Ectodermal cell (in vitro differentiated cells): ENCODE measurements at regions not wholly inside any gene's neighbourhood (a gene's known extent, or its start where the extent isn't known, plus 50 kb on each side); places are given as distances from the start of the nearest gene placed in this dataset.

Source experiments
- H3K27ac ChIP-seq: 2 replicates; pipeline ENCODE4 v1.7.0; 2013; ENCODE audit warnings: mild to moderate bottlenecking, low read depth, low read length; ENCODE audit not compliant: insufficient read depth, poor library complexity, severe bottlenecking
- H3K27me3 ChIP-seq: 2 replicates; pipeline ENCODE4 v1.7.0; 2013; ENCODE audit warnings: mild to moderate bottlenecking, low read length; ENCODE audit not compliant: insufficient read depth, control insufficient read depth, poor library complexity, severe bottlenecking
- H3K36me3 ChIP-seq: one replicate; pipeline ENCODE4 v1.7.0; 2013; ENCODE audit warnings: low read length; ENCODE audit not compliant: control insufficient read depth, insufficient read depth
- H3K4me1 ChIP-seq: one replicate; pipeline ENCODE4 v1.7.0; 2013; ENCODE audit warnings: low read length; ENCODE audit not compliant: control insufficient read depth, insufficient read depth
- H3K4me3 ChIP-seq: 2 replicates; pipeline ENCODE4 v1.7.0; 2013; ENCODE audit warnings: low read depth, low read length, control low read depth; ENCODE audit not compliant: insufficient read depth
- H3K9me3 ChIP-seq: 2 replicates; pipeline ENCODE4 v1.7.0; 2013; ENCODE audit warnings: mild to moderate bottlenecking, low read length, moderate library complexity; ENCODE audit not compliant: control insufficient read depth
- WGBS, 2 experiments: methylation state at CpG; one replicate each; pipeline ENCODE4 v1.1.7; 2013; ENCODE audit warnings: missing lambda C conversion rate in 2 of 2; 5-methylcytosine and 5-hydroxymethylcytosine counted together

GRCh38 chr5:89282554-89283510, 399.8 kb upstream of the MEF2C start:
- no peaks in the 10 kb centered on the region for H3K9me3 ChIP-seq
- WGBS, 2 experiments, result 100% methylated on average over 2 to 3 of the region's 3 CpGs
- no peaks in the 10 kb centered on the region for H3K36me3 ChIP-seq
- H3K27ac ChIP-seq, result no peak overlapping the region
- H3K27me3 ChIP-seq, result no peaks in the 10 kb centered on the region
- H3K4me1 ChIP-seq, result no peaks in the 10 kb centered on the region
- no peak overlapping the region for H3K4me3 ChIP-seq

- no peak overlapping the region for H3K27ac ChIP-seq
- H3K4me3 ChIP-seq, result no peak overlapping the region
- WGBS, 2 experiments, result 85 to 97% methylated on average over 2 to 3 of the region's 3 CpGs
- H3K27me3 ChIP-seq, result no peaks in the 10 kb centered on the region
- no peaks in the 10 kb centered on the region for H3K4me1 ChIP-seq
- H3K9me3 ChIP-seq, result no peaks in the 10 kb centered on the region
- no peaks in the 10 kb centered on the region for H3K36me3 ChIP-seq
These were observed 399.0 kb upstream of the MEF2C start for GRCh38 chr5:89281766-89282553.

DNA sequence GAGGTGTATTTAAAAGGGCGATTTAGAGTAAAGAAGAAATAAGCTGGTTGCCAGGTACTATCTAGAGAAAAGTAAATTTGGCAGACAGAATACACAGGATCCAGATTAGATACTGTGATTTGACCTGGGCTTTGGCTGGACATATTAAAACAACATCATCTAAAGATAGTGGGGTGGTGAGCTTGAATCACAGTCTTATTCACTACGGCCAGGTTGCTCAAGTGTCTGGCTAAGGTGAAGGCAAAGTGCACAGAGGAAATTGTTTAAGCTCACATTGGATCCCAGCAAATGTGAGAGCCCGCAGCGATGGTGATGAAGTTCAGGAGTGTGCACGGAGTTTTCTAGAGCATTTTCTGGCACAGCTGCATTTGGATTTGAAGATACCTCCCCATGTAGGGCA, 398.2 kb upstream of the MEF2C start:
- no peaks in the 10 kb centered on the region for H3K27me3 ChIP-seq
- H3K9me3 ChIP-seq, result no peaks in the 10 kb centered on the region
- H3K27ac ChIP-seq, result no peak overlapping the region
- WGBS, 2 experiments, result 94 to 97% methylated on average over 5 of the region's 5 CpGs
- H3K4me1 ChIP-seq, result no peaks in the 10 kb centered on the region
- H3K36me3 ChIP-seq, result no peaks in the 10 kb centered on the region
- H3K4me3 ChIP-seq, result no peak overlapping the region

- no peaks in the 10 kb centered on the region for H3K36me3 ChIP-seq
- H3K4me3 ChIP-seq, result no peak overlapping the region
- no peaks in the 10 kb centered on the region for H3K27me3 ChIP-seq
- H3K27ac ChIP-seq, result no peak overlapping the region
- H3K4me1 ChIP-seq, result no peaks in the 10 kb centered on the region
- no peaks in the 10 kb centered on the region for H3K9me3 ChIP-seq
- WGBS, 2 experiments, result 76 to 100% methylated on average over 1 to 2 of the region's 2 CpGs
These were observed 397.4 kb upstream of the MEF2C start for GRCh38 chr5:89280103-89281037.

DNA sequence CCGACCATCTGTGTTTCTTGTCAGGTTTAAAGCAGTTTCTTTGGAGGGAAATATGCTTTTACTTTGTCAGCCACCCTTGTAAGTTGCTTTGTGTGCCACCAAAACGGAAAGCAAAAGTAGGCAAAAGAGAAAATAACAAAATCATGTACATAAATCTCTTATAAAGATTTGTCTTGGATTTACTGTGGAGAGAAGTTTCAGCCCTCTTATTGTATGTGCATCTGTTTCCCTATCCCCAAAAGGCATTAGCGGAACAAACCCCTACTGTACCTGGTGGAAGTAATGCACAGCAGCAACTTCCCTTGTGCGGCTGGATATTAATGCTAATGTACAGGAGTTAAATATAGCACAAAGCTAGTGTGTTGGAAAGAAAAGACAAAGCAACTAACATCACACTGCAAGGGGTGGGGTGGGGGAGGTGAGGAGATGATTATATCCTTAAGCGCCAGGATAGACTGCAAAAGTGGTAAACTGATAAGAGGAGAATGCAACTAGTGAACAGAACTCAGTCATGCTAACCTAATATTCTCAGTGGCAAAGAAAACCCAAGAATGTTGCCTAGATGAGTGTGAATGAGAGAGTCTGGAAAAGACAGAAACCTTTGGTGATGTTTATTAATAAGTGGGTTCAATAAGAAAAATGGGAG, 396.5 kb upstream of the MEF2C start:
- H3K27ac ChIP-seq, result no peak overlapping the region
- 89 to 94% methylated on average over 4 to 5 of the region's 5 CpGs for WGBS, 2 experiments

DNA sequence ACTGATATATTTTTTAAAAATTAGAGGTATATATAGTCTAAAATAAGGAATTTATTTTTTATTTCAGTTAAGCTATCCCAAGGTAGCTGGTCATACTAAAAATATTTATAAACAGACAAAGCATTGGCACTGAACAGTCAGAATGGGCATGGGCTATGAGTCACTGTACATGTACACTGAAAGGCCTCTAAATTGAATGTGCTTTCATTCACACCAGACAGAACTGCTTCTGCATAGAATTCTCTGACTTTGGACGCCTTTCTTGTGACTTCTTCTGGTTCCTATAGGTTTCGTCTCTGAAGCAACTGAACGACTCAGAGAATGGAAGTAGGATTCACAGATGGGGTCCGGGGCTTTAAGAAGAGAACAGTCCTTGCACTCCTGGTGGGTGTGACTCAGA, 394.8 kb upstream of the MEF2C start:
- Histone ChIP-seq H3K36me3 (no peaks in the 10 kb centered on the region), H3K4me1 (no peaks in the 10 kb centered on the region), H3K27ac (no peak overlapping the region), H3K4me3 (no peak overlapping the region), H3K27me3 (no peaks in the 10 kb centered on the region), H3K9me3 (no peaks in the 10 kb centered on the region)
- 92 to 95% methylated on average over 4 of the region's 4 CpGs for WGBS, 2 experiments

More for the DNA sequence above, 396.5 kb upstream of the MEF2C start:
- no peaks in the 10 kb centered on the region for H3K9me3 ChIP-seq
- no peaks in the 10 kb centered on the region for H3K4me1 ChIP-seq
- no peak overlapping the region for H3K4me3 ChIP-seq
- H3K27me3 ChIP-seq, result no peaks in the 10 kb centered on the region
- H3K36me3 ChIP-seq, result no peaks in the 10 kb centered on the region

DNA sequence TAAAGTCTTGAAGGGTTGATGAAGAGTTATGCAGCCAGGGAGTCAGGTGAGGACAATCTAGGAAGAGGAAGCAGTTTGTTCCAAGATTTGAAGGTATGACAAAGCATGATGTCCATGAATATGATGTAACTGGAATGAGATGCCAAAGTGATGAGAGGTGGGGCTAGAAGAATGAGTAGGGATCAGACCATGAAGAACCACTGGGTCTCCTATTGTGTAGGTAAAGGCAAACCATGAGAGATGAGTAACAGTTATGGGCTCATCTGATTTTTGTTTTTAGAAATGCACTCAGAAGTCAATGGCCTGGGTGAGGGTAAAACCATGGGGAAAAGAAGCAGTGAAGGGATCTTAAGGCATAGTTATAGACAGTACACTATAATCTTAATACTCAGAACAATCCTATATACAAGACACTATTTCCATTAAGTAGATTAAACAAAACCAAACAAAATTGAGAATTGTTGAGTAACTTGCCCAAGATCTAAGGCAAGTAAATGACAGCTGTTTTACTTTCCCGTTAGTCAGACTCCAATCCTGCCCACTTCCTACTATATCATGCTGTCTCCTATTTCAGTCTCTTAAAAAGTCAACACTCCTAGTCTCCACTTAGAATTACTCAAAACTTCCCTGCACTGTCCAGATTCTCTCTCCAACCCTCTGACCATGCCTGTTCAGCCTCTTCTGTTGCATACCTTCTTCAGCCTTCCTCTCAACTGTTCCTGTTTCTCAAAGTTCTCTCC, 393.8 kb upstream of the MEF2C start:
- WGBS, 2 experiments, result 90 to 100% methylated on average over 1 of the region's 1 CpG
- no peaks in the 10 kb centered on the region for H3K27me3 ChIP-seq
- H3K27ac ChIP-seq, result no peak overlapping the region

DNA sequence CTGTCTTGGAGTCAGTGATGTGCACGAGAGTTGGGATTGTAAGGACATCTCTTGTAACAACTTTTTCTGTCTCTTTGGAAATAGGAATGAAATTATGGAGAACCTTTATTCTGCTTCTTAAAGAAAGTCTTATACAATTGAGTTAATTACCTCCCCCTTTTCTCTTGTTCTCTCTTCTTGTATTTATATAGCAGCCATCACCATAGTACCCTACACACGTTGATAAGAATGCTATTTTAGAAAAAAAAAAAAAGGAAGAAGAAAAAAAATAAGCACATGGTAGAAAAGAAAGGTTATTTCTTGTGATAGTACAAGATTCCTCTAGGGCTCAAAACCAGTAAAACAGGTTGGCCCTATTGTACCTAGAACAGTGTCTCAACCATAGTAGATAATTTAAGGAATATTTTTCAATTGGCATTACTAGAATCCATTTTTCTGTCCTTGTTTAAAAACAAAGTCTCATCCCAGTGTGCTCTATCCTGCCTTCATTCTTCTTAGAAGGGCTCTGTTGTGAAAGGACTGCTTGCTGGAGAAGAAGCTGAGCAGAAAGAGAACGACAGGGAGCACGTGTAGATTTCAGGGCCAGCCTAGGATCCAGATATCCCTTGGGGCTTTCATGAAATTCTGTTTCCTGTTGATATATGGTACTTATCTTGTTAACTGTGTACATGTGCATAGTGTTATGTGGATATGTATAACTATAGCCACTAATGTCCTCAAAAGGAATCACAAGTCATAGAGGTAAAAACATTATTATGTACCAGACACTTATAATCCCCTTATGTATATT, 392.3 kb upstream of the MEF2C start:
- H3K27ac ChIP-seq, result no peak overlapping the region
- 84 to 90% methylated on average over 3 to 4 of the region's 4 CpGs for WGBS, 2 experiments
- H3K27me3 ChIP-seq, result no peaks in the 10 kb centered on the region
- H3K4me1 ChIP-seq, result no peaks in the 10 kb centered on the region
- no peaks in the 10 kb centered on the region for H3K36me3 ChIP-seq
- no peak overlapping the region for H3K4me3 ChIP-seq
- no peaks in the 10 kb centered on the region for H3K9me3 ChIP-seq

More for the DNA sequence above, 393.8 kb upstream of the MEF2C start:
- Histone ChIP-seq H3K36me3 (no peaks in the 10 kb centered on the region), H3K4me3 (no peak overlapping the region), H3K9me3 (no peaks in the 10 kb centered on the region), H3K4me1 (no peaks in the 10 kb centered on the region)
